ENCODE measurements at regions not wholly inside any gene's neighbourhood (a gene's known extent, or its start where the extent isn't known, plus 50 kb on each side); places are given as distances from the start of the nearest gene placed in this dataset.

GRCh38 chr2:122094557-122094956 lies 339.1 kb downstream of the TSN start:
- H3K27me3 ChIP-seq (ENCODE audit: insufficient read depth, low read length): no peaks in the 10 kb centered on the region
- no peak overlapping the region for H3K4me3 ChIP-seq (ENCODE audit: insufficient read depth, low read depth, low read length)
- no peak for TF ChIP-seq EZH2 (IDR thresholded peaks at IDR 0.05; ENCODE audit: insufficient read depth, low read length)
- no peak for TF ChIP-seq CTCF (IDR thresholded peaks at IDR 0.05; ENCODE audit: insufficient read depth, low read depth, low read length)
- H4K20me1 ChIP-seq (ENCODE audit: insufficient read depth, low read length): no peaks in the 10 kb centered on the region
- Mint-ChIP-seq H3K4me3 (ENCODE audit: unreplicated experiment) (no peak overlapping the region), H3K27me3 (ENCODE audit: low read depth, unreplicated experiment) (no peaks in the 10 kb centered on the region), H3K27ac (ENCODE audit: unreplicated experiment) (no peak overlapping the region), H3K4me1 (ENCODE audit: low read depth, unreplicated experiment) (peaks cover 25% of the 10 kb centered on the region), H3K9me3 (ENCODE audit: unreplicated experiment) (peaks cover 6% of the 10 kb centered on the region), H3K36me3 (ENCODE audit: low read depth, unreplicated experiment) (no peaks in the 10 kb centered on the region)
- H3K4me1 ChIP-seq (ENCODE audit: insufficient read depth, low read length): no peaks in the 10 kb centered on the region
- H3K36me3 ChIP-seq (ENCODE audit: insufficient read depth, low read length): no peaks in the 10 kb centered on the region
- DNase-seq (ENCODE audit: low read depth) (no peak), FAIRE-seq (no peak)
- no peaks in the 10 kb centered on the region for H3K79me2 ChIP-seq (ENCODE audit: insufficient read depth, low read length)
- no peak overlapping the region for H3K4me2 ChIP-seq (ENCODE audit: low read length)
- no peak overlapping the region for H3K27ac ChIP-seq (ENCODE audit: low read depth, low read length)
- H2AFZ ChIP-seq (ENCODE audit: low read depth, low read length): no peak overlapping the region
- H3K9ac ChIP-seq (ENCODE audit: low read length): no peak overlapping the region
- no peaks in the 10 kb centered on the region for H3K9me3 ChIP-seq (ENCODE audit: insufficient read depth, low read depth, low read length)

- DNase-seq (ENCODE audit: low read depth) (no peak), FAIRE-seq (no peak)
- Histone ChIP-seq H3K27me3 (ENCODE audit: insufficient read depth, low read length) (no peaks in the 10 kb centered on the region), H3K9me3 (ENCODE audit: insufficient read depth, low read depth, low read length) (no peaks in the 10 kb centered on the region), H3K4me2 (ENCODE audit: low read length) (no peak overlapping the region), H2AFZ (ENCODE audit: low read depth, low read length) (no peak overlapping the region), H3K27ac (ENCODE audit: low read depth, low read length) (no peak overlapping the region), H3K79me2 (ENCODE audit: insufficient read depth, low read length) (no peaks in the 10 kb centered on the region), H3K4me1 (ENCODE audit: insufficient read depth, low read length) (peaks cover 13% of the 10 kb centered on the region), H3K4me3 (ENCODE audit: insufficient read depth, low read depth, low read length) (no peak overlapping the region), H3K36me3 (ENCODE audit: insufficient read depth, low read length) (no peaks in the 10 kb centered on the region), H4K20me1 (ENCODE audit: insufficient read depth, low read length) (no peaks in the 10 kb centered on the region), H3K9ac (ENCODE audit: low read length) (no peak overlapping the region)
- Mint-ChIP-seq H3K27me3 (ENCODE audit: low read depth, unreplicated experiment) (no peaks in the 10 kb centered on the region), H3K4me3 (ENCODE audit: unreplicated experiment) (no peak overlapping the region), H3K27ac (ENCODE audit: unreplicated experiment) (no peak overlapping the region), H3K36me3 (ENCODE audit: low read depth, unreplicated experiment) (no peaks in the 10 kb centered on the region), H3K9me3 (ENCODE audit: unreplicated experiment) (peaks cover 4% of the 10 kb centered on the region), H3K4me1 (ENCODE audit: low read depth, unreplicated experiment) (peaks cover 41% of the 10 kb centered on the region)
- TF ChIP-seq CTCF (IDR thresholded peaks at IDR 0.05; ENCODE audit: insufficient read depth, low read depth, low read length): no peak
- TF ChIP-seq EZH2 (IDR thresholded peaks at IDR 0.05; ENCODE audit: insufficient read depth, low read length): no peak
Measured at GRCh38 chr2:122096761-122097160, 341.3 kb downstream of the TSN start.

- H3K4me1 ChIP-seq (ENCODE audit: insufficient read depth, low read length): peaks cover 13% of the 10 kb centered on the region
- no peaks in the 10 kb centered on the region for H3K36me3 ChIP-seq (ENCODE audit: insufficient read depth, low read length)
- H3K9me3 ChIP-seq (ENCODE audit: insufficient read depth, low read depth, low read length): no peaks in the 10 kb centered on the region
- Mint-ChIP-seq H3K27me3 (ENCODE audit: low read depth, unreplicated experiment) (no peaks in the 10 kb centered on the region), H3K36me3 (ENCODE audit: low read depth, unreplicated experiment) (no peaks in the 10 kb centered on the region), H3K4me3 (ENCODE audit: unreplicated experiment) (peak overlapping the region; percentile 11), H3K4me1 (ENCODE audit: low read depth, unreplicated experiment) (peaks cover 41% of the 10 kb centered on the region), H3K9me3 (ENCODE audit: unreplicated experiment) (peaks cover 4% of the 10 kb centered on the region), H3K27ac (ENCODE audit: unreplicated experiment) (peak overlapping the region; percentile 70)
- no peaks in the 10 kb centered on the region for H4K20me1 ChIP-seq (ENCODE audit: insufficient read depth, low read length)
- no peak overlapping the region for H3K4me3 ChIP-seq (ENCODE audit: insufficient read depth, low read depth, low read length)
- no peak overlapping the region for H3K4me2 ChIP-seq (ENCODE audit: low read length)
- no peak overlapping the region for H3K9ac ChIP-seq (ENCODE audit: low read length)
- DNase-seq (ENCODE audit: low read depth) (peak; percentile 51), FAIRE-seq (no peak)
- H3K27ac ChIP-seq (ENCODE audit: low read depth, low read length): no peak overlapping the region
- H3K27me3 ChIP-seq (ENCODE audit: insufficient read depth, low read length): no peaks in the 10 kb centered on the region
- H2AFZ ChIP-seq (ENCODE audit: low read depth, low read length): no peak overlapping the region
- TF ChIP-seq EZH2 (IDR thresholded peaks at IDR 0.05; ENCODE audit: insufficient read depth, low read length): no peak
- TF ChIP-seq CTCF (IDR thresholded peaks at IDR 0.05; ENCODE audit: insufficient read depth, low read depth, low read length): no peak
- H3K79me2 ChIP-seq (ENCODE audit: insufficient read depth, low read length): no peaks in the 10 kb centered on the region
Measured at GRCh38 chr2:122098306-122098705, 342.9 kb downstream of the TSN start.
